HepG2 (cell line): ENCODE measurements at regions not wholly inside any gene's neighbourhood (a gene's known extent, or its start where the extent isn't known, plus 50 kb on each side); places are given as distances from the start of the nearest gene placed in this dataset.

ENCODE experiments used
- CTCF ChIP-seq: sonication (generic); formaldehyde crosslinking; IDR thresholded peaks from 2 replicates; pipeline ENCODE4 v1.5.0; 2020; ENCODE audit warnings: mild to moderate bottlenecking, missing genetic modification reagents, moderate library complexity
- ISL2 ChIP-seq: sonication (generic); formaldehyde crosslinking; IDR thresholded peaks from 2 replicates; pipeline ENCODE4 v1.5.0; 2020; ENCODE audit warnings: missing genetic modification reagents
- SIN3A ChIP-seq: IDR thresholded peaks from 2 replicates; pipeline ENCODE4 v1.6.1; 2011; ENCODE audit warnings: low read depth, mild to moderate bottlenecking, control low read depth, low read length, borderline replicate concordance
- SNAPC4 ChIP-seq: sonication (generic); formaldehyde crosslinking; IDR thresholded peaks from 2 replicates; pipeline ENCODE4 v1.4.0; 2020; ENCODE audit warnings: mild to moderate bottlenecking, missing genetic modification reagents
- ZNF180 ChIP-seq: sonication (generic); formaldehyde crosslinking; IDR thresholded peaks from 2 replicates; pipeline ENCODE4 v1.4.0; 2020; ENCODE audit warnings: low read depth, missing genetic modification reagents, borderline replicate concordance

- TF ChIP-seq SNAPC4 (no peak), ISL2 (CRISPR knock-in tag) (no peak), ZNF180 (no peak), SIN3A (no peak), CTCF (no peak)
Measured at GRCh38 chr2:189258616-189259365, 79.2 kb upstream of the COL5A2 start.
